Trophoblast cell (in vitro differentiated cells and primary cell): ENCODE measurements at regions not wholly inside any gene's neighbourhood (a gene's known extent, or its start where the extent isn't known, plus 50 kb on each side); places are given as distances from the start of the nearest gene placed in this dataset.

Experiments
- DNase-seq, 2 donors: peaks; one replicate each; pipeline ENCODE4 v3.0.0-alpha.2; 2016
- H2AFZ ChIP-seq: 2 replicates; pipeline ENCODE4 v1.6.1; 2013; ENCODE audit warnings: low read length, moderate library complexity, mild to moderate bottlenecking; ENCODE audit not compliant: insufficient read depth, poor library complexity
- H2AK5ac ChIP-seq: 2 replicates; pipeline ENCODE4 v1.6.1; 2013; ENCODE audit warnings: mild to moderate bottlenecking, low read length
- H2BK120ac ChIP-seq: 2 replicates; pipeline ENCODE4 v1.6.1; 2013; ENCODE audit warnings: low read length, mild to moderate bottlenecking, moderate library complexity; ENCODE audit not compliant: insufficient read depth, poor library complexity
- H2BK12ac ChIP-seq: 2 replicates; pipeline ENCODE4 v1.6.1; 2013; ENCODE audit warnings: mild to moderate bottlenecking, low read length, moderate library complexity
- H2BK5ac ChIP-seq: 2 replicates; pipeline ENCODE4 v1.6.1; 2013; ENCODE audit warnings: low read length, low read depth, moderate library complexity, mild to moderate bottlenecking; ENCODE audit not compliant: poor library complexity
- H3K14ac ChIP-seq: 2 replicates; pipeline ENCODE4 v1.6.1; 2013; ENCODE audit warnings: mild to moderate bottlenecking, low read length
- H3K18ac ChIP-seq: 2 replicates; pipeline ENCODE4 v1.6.1; 2013; ENCODE audit warnings: mild to moderate bottlenecking, low read length
- H3K23ac ChIP-seq: 2 replicates; pipeline ENCODE4 v1.6.1; 2013; ENCODE audit warnings: low read length
- H3K27ac ChIP-seq: 2 replicates; pipeline ENCODE4 v1.5.1; 2013; ENCODE audit warnings: low read depth, mild to moderate bottlenecking, inconsistent platforms, low read length, moderate library complexity
- H3K27me3 ChIP-seq: 2 replicates; pipeline ENCODE4 v1.6.1; 2013; ENCODE audit warnings: inconsistent platforms, mild to moderate bottlenecking, low read length, moderate library complexity; ENCODE audit not compliant: insufficient read depth
- H3K36me3 ChIP-seq, 2 experiments: 1 replicate in 1 of 2; 2 replicates in 1 of 2; pipeline ENCODE4 v1.6.1; 2013; ENCODE audit warnings: low read length in 2 of 2, mild to moderate bottlenecking in 2 of 2, moderate library complexity in 1 of 2; ENCODE audit not compliant: insufficient read depth in 2 of 2, control insufficient read depth in 1 of 2
- H3K4ac ChIP-seq: 2 replicates; pipeline ENCODE4 v1.6.1; 2013; ENCODE audit warnings: low read depth, mild to moderate bottlenecking, low read length, moderate library complexity
- H3K4me1 ChIP-seq, 2 experiments: 1 replicate in 1 of 2; 2 replicates in 1 of 2; pipeline ENCODE4 v1.6.1; 2013; ENCODE audit warnings: low read length in 2 of 2, mild to moderate bottlenecking in 2 of 2, moderate library complexity in 1 of 2; ENCODE audit not compliant: insufficient read depth in 2 of 2, control insufficient read depth in 1 of 2
- H3K4me2 ChIP-seq: 2 replicates; pipeline ENCODE4 v1.6.1; 2013; ENCODE audit warnings: inconsistent platforms, mild to moderate bottlenecking, low read length, moderate library complexity
- H3K4me3 ChIP-seq: 2 replicates; pipeline ENCODE4 v1.5.1; 2013; ENCODE audit warnings: mild to moderate bottlenecking, low read depth, low read length, inconsistent platforms
- H3K79me1 ChIP-seq: one replicate; pipeline ENCODE4 v1.6.1; 2013; ENCODE audit warnings: low read length
- H3K79me2 ChIP-seq: 2 replicates; pipeline ENCODE4 v1.6.1; 2013; ENCODE audit warnings: low read length, mild to moderate bottlenecking; ENCODE audit not compliant: control insufficient read depth, insufficient read depth, poor library complexity
- H3K9ac ChIP-seq: 2 replicates; pipeline ENCODE4 v1.6.1; 2013; ENCODE audit warnings: mild to moderate bottlenecking, low read length
- H3K9me3 ChIP-seq: 2 replicates; pipeline ENCODE4 v1.6.1; 2013; ENCODE audit warnings: low read depth, mild to moderate bottlenecking, control low read depth, inconsistent platforms, low read length; ENCODE audit not compliant: insufficient read depth
- H4K12ac ChIP-seq: 2 replicates; pipeline ENCODE4 v1.6.1; 2013; ENCODE audit warnings: low read depth, mild to moderate bottlenecking, low read length, moderate library complexity
- H4K8ac ChIP-seq: 2 replicates; pipeline ENCODE4 v1.6.1; 2013; ENCODE audit warnings: low read depth, mild to moderate bottlenecking, low read length, moderate library complexity
- H4K91ac ChIP-seq: one replicate; pipeline ENCODE4 v1.6.1; 2013; ENCODE audit warnings: low read depth, mild to moderate bottlenecking, low read length, moderate library complexity
- WGBS: extraction: QIAGEN DNeasy Blood & Tissue Kit; methylation state at CpG from one replicate; pipeline ENCODE4 v1.1.7; 2013; ENCODE audit warnings: missing lambda C conversion rate; ENCODE audit not compliant: insufficient read length, insufficient coverage; ENCODE audit errors: extremely low coverage; 5-methylcytosine and 5-hydroxymethylcytosine counted together

- Histone ChIP-seq H3K23ac (no peak overlapping the region), H4K8ac (no peak overlapping the region), H4K12ac (no peak overlapping the region), H3K27me3 (no peaks in the 10 kb centered on the region), H3K4me2 (no peak overlapping the region), H2AFZ (no peak overlapping the region), H2AK5ac (no peak overlapping the region), H3K36me3 (no peaks in the 10 kb centered on the region), H3K14ac (no peak overlapping the region), H2BK12ac (no peak overlapping the region), H2BK5ac (no peak overlapping the region), H3K4ac (no peak overlapping the region), H3K79me2 (no peaks in the 10 kb centered on the region), H3K18ac (no peak overlapping the region), H3K4me3 (no peak overlapping the region), H2BK120ac (no peak overlapping the region), H4K91ac (no peak overlapping the region), H3K4me1 (no peaks in the 10 kb centered on the region), H3K79me1 (no peaks in the 10 kb centered on the region), H3K9me3 (peaks cover 3% of the 10 kb centered on the region), H3K9ac (no peak overlapping the region), H3K27ac (no peak overlapping the region)
- DNase-seq, result no peak
- no CpG with 5 or more reads among the region's 4 CpGs for WGBS
Observed at GRCh38 chr5:7955476-7955875, 86.5 kb downstream of the MTRR start.

GRCh38 chr5:7957329-7957728 is 88.4 kb downstream of the MTRR start:
- Histone ChIP-seq H2AFZ (no peak overlapping the region), H3K4ac (no peak overlapping the region), H3K79me2 (no peaks in the 10 kb centered on the region), H3K27ac (no peak overlapping the region), H3K18ac (no peak overlapping the region), H3K4me3 (no peak overlapping the region), H3K23ac (no peak overlapping the region), H3K36me3 (no peaks in the 10 kb centered on the region), H3K4me2 (no peak overlapping the region), H3K27me3 (no peaks in the 10 kb centered on the region), H3K9ac (no peak overlapping the region), H4K8ac (no peak overlapping the region), H2AK5ac (no peak overlapping the region), H2BK5ac (no peak overlapping the region), H3K9me3 (peaks cover 3% of the 10 kb centered on the region), H3K4me1 (no peaks in the 10 kb centered on the region), H2BK12ac (no peak overlapping the region), H2BK120ac (no peak overlapping the region), H3K79me1 (no peaks in the 10 kb centered on the region), H3K14ac (no peak overlapping the region), H4K91ac (no peak overlapping the region), H4K12ac (no peak overlapping the region)
- DNase-seq, result no peak
- 100% methylated on average over 1 of the region's 4 CpGs for WGBS

GRCh38 chr5:7960142-7960541 is 91.2 kb downstream of the MTRR start:
- H3K9ac ChIP-seq, result no peak overlapping the region
- H2BK12ac ChIP-seq, result no peak overlapping the region
- no peak overlapping the region for H4K8ac ChIP-seq
- H3K23ac ChIP-seq, result no peak overlapping the region
- no peak overlapping the region for H2BK5ac ChIP-seq
- H2BK120ac ChIP-seq, result no peak overlapping the region
- H2AK5ac ChIP-seq, result no peak overlapping the region
- no peak overlapping the region for H2AFZ ChIP-seq
- no peaks in the 10 kb centered on the region for H3K79me1 ChIP-seq
- no peaks in the 10 kb centered on the region for H3K79me2 ChIP-seq
- no CpG with 5 or more reads among the region's 7 CpGs for WGBS
- no peak overlapping the region for H3K27ac ChIP-seq
- no peak overlapping the region for H4K12ac ChIP-seq
- no peaks in the 10 kb centered on the region for H3K4me1 ChIP-seq
- no peak for DNase-seq
- H3K36me3 ChIP-seq, result no peaks in the 10 kb centered on the region
- peaks cover 3% of the 10 kb centered on the region for H3K9me3 ChIP-seq
- no peak overlapping the region for H3K14ac ChIP-seq
- H3K4me2 ChIP-seq, result no peak overlapping the region
- H3K18ac ChIP-seq, result no peak overlapping the region
- H3K4me3 ChIP-seq, result no peak overlapping the region
- H3K27me3 ChIP-seq, result no peaks in the 10 kb centered on the region
- H3K4ac ChIP-seq, result no peak overlapping the region
- no peak overlapping the region for H4K91ac ChIP-seq

- Histone ChIP-seq H3K23ac (no peak overlapping the region), H2BK12ac (no peak overlapping the region), H2AK5ac (no peak overlapping the region), H3K18ac (no peak overlapping the region), H2BK5ac (no peak overlapping the region), H3K36me3 (no peaks in the 10 kb centered on the region), H2BK120ac (no peak overlapping the region), H4K8ac (no peak overlapping the region), H3K14ac (no peak overlapping the region), H3K79me1 (no peaks in the 10 kb centered on the region), H3K4me2 (no peak overlapping the region), H3K4me1 (no peaks in the 10 kb centered on the region), H3K27ac (no peak overlapping the region), H3K9ac (no peak overlapping the region), H3K9me3 (peaks cover 3% of the 10 kb centered on the region), H4K91ac (no peak overlapping the region), H3K27me3 (no peaks in the 10 kb centered on the region), H3K4ac (no peak overlapping the region), H2AFZ (no peak overlapping the region), H3K4me3 (no peak overlapping the region), H3K79me2 (no peaks in the 10 kb centered on the region), H4K12ac (no peak overlapping the region)
- no peak for DNase-seq
- WGBS, result no CpG with 5 or more reads among the region's 6 CpGs
Observed at GRCh38 chr5:7961540-7961939, 92.6 kb downstream of the MTRR start.
